Upper lobe of left lung (tissue), 6 donors: ENCODE measurements at regions not wholly inside any gene's neighbourhood (a gene's known extent, or its start where the extent isn't known, plus 50 kb on each side); places are given as distances from the start of the nearest gene placed in this dataset.
"Not testable (repeated sequence)": the region's sequence is repeated elsewhere in the genome, so short reads cannot be mapped to it uniquely, and the experiment has no call there.

Experiments used
- ATAC-seq, 2 donors: fragments of 200-7000 bp; cut with Tn5 transposase; one replicate each; pipeline ENCODE4 v1.9.1; 2022; ENCODE audit warnings: mild to moderate bottlenecking in 2 of 2, moderate library complexity in 2 of 2; ENCODE audit not compliant: low FRiP score in 2 of 2
- DNase-seq, 2 donors: peaks; one replicate each; pipeline ENCODE4 v3.0.0-alpha.2; 2019 to 2020
- H3K27ac ChIP-seq, 4 donors: fragments of 200-600 bp; sonication (generic); one replicate each; pipeline ENCODE4 v1.5.1; 2016 to 2019
- H3K27me3 ChIP-seq, 4 donors: fragments of 200-600 bp; sonication (generic); one replicate each; pipeline ENCODE4 v1.5.1; 2017 to 2019
- H3K36me3 ChIP-seq, 4 donors: fragments of 200-600 bp; sonication (generic); one replicate each; pipeline ENCODE4 v1.5.1; 2016 to 2019
- H3K4me1 ChIP-seq, 4 donors: fragments of 200-600 bp; sonication (generic); one replicate each; pipeline ENCODE4 v1.5.1; 2018 to 2019
- H3K4me3 ChIP-seq, 4 donors: fragments of 200-600 bp; sonication (generic); one replicate each; pipeline ENCODE4 v1.5.1; 2017 to 2019; ENCODE audit warnings: mild to moderate bottlenecking in 2 of 4, moderate library complexity in 1 of 4
- H3K9me3 ChIP-seq, 4 donors: fragments of 200-600 bp; sonication (generic); one replicate each; pipeline ENCODE4 v1.5.1; 2018 to 2019
- CTCF ChIP-seq, 6 experiments: fragments of 450-650 bp in 4 of 6; fragments of 200-600 bp in 2 of 6; sonication (generic) in 2 of 6; IDR thresholded peaks; one replicate each; pipeline ENCODE4 v1.5.1; 2016 to 2019; ENCODE audit warnings: antibody characterized with exemption in 6 of 6
- EP300 ChIP-seq, 4 donors: sonication (generic); formaldehyde crosslinking; IDR thresholded peaks; one replicate each; pipeline ENCODE4 v1.5.1; 2017; ENCODE audit warnings: antibody characterized with exemption in 4 of 4, control low read depth in 2 of 4
- POLR2A ChIP-seq, 4 donors: fragments of 450-650 bp; IDR thresholded peaks; one replicate each; pipeline ENCODE4 v1.5.1; 2016 to 2017; ENCODE audit warnings: antibody characterized with exemption in 4 of 4, mild to moderate bottlenecking in 2 of 4
- POLR2AphosphoS5 ChIP-seq, 2 donors: sonication (generic); formaldehyde crosslinking; IDR thresholded peaks; one replicate each; pipeline ENCODE4 v1.5.1; 2017; ENCODE audit warnings: antibody characterized with exemption in 2 of 2
- WGBS, 2 donors: methylation state at CpG; one replicate each; pipeline ENCODE4 v1.1.5; 2017 to 2018; 5-methylcytosine and 5-hydroxymethylcytosine counted together
- donor health status: DM: no; HTN: no; CAD: no; lungs with moderate emphysema.
- donor health status: DM: no; HTN: yes; CAD: no; lungs with severe emphysema.

GRCh38 chr11:21983431-21983830 lies 209.5 kb upstream of the ANO5 start:
- WGBS, 2 donors, result 82 to 86% methylated on average over 2 of the region's 2 CpGs
- Histone ChIP-seq H3K4me1 (no peaks in the 10 kb centered on the region), H3K4me3 (no peak overlapping the region), H3K36me3 (no peaks in the 10 kb centered on the region), H3K27me3 (no peaks in the 10 kb centered on the region), H3K27ac (no peak overlapping the region), H3K9me3 (no peaks in the 10 kb centered on the region)
- TF ChIP-seq CTCF (IDR thresholded peaks at IDR 0.05) (no peak), POLR2A (IDR thresholded peaks at IDR 0.05) (no peak), EP300 (IDR thresholded peaks at IDR 0.05) (no peak), POLR2AphosphoS5 (IDR thresholded peaks at IDR 0.05) (no peak)
- DNase-seq (no peak), ATAC-seq (no peak)

DNA sequence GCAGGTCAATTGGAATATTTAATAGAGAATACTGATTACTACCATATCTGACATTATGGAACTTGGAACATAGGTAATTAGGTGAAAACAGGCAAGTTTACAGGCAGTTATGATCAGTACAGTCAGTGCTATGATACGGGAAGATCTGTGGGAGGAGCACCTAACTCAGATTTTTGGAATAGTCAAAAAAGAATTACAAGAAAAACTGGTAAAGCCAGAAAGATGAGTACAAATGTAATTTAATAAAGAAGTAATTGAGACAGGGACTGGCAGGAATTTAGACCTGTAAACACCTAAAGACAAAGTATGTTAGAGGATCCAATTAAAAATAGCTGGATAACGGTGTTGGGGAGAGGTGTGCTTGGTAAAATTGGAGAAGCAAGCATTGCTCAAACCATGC lies 206.5 kb upstream of the ANO5 start:
- DNase-seq (no peak), ATAC-seq (no peak)
- TF ChIP-seq POLR2AphosphoS5 (IDR thresholded peaks at IDR 0.05) (no peak), POLR2A (IDR thresholded peaks at IDR 0.05) (no peak), EP300 (IDR thresholded peaks at IDR 0.05) (no peak), CTCF (IDR thresholded peaks at IDR 0.05) (no peak)
- Histone ChIP-seq H3K27ac (no peak overlapping the region), H3K27me3 (no peaks in the 10 kb centered on the region), H3K36me3 (no peaks in the 10 kb centered on the region), H3K4me1 (no peaks in the 10 kb centered on the region), H3K9me3 (no peaks in the 10 kb centered on the region), H3K4me3 (no peak overlapping the region)
- 77 to 80% methylated on average over 2 of the region's 2 CpGs for WGBS, 2 donors

DNA sequence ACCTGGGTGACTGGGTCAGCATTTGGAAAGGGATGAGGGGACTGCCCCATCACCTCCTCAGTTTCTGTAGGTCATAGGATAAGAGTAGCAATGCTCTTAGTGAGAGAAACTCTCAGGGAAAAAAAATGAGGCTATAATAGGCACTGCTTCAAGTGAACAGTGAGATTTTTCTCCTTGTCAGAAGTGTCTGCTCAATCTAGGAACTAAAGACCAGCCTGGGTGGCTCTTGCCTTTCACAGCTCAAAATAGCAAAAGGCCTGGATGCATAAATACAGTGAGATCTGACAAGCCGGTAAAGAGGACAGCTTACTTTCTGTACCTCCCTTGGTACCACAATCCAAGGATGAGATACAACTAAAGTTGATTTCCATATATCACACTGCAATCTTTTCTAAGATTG lies 205.6 kb upstream of the ANO5 start:
- H3K27ac ChIP-seq, result no peak overlapping the region
- no peak overlapping the region for H3K4me3 ChIP-seq
- no peak for ATAC-seq
- no peak for DNase-seq
- H3K27me3 ChIP-seq, result no peaks in the 10 kb centered on the region
- WGBS, 2 donors, result 79 to 94% methylated on average over 1 of the region's 1 CpG
- no peak for TF ChIP-seq EP300 (IDR thresholded peaks at IDR 0.05)
- TF ChIP-seq CTCF (IDR thresholded peaks at IDR 0.05), result no peak
- no peak for TF ChIP-seq POLR2A (IDR thresholded peaks at IDR 0.05)
- no peaks in the 10 kb centered on the region for H3K4me1 ChIP-seq
- H3K36me3 ChIP-seq, result no peaks in the 10 kb centered on the region
- no peaks in the 10 kb centered on the region for H3K9me3 ChIP-seq

- no peaks in the 10 kb centered on the region for H3K4me1 ChIP-seq
- no peaks in the 10 kb centered on the region for H3K36me3 ChIP-seq
- TF ChIP-seq CTCF (IDR thresholded peaks at IDR 0.05) (no peak), POLR2AphosphoS5 (IDR thresholded peaks at IDR 0.05) (no peak), EP300 (IDR thresholded peaks at IDR 0.05) (no peak), POLR2A (IDR thresholded peaks at IDR 0.05) (no peak)
- ATAC-seq (peak in 1 of 2 donors; percentile 44), DNase-seq (no peak)
- WGBS, 2 donors, result 27 to 63% methylated on average over 1 of the region's 1 CpG
- H3K27me3 ChIP-seq, result no peaks in the 10 kb centered on the region
- no peak overlapping the region for H3K27ac ChIP-seq
- no peaks in the 10 kb centered on the region for H3K9me3 ChIP-seq
- H3K4me3 ChIP-seq, result no peak overlapping the region
Measured at GRCh38 chr11:21988477-21988876, 204.4 kb upstream of the ANO5 start.

DNA sequence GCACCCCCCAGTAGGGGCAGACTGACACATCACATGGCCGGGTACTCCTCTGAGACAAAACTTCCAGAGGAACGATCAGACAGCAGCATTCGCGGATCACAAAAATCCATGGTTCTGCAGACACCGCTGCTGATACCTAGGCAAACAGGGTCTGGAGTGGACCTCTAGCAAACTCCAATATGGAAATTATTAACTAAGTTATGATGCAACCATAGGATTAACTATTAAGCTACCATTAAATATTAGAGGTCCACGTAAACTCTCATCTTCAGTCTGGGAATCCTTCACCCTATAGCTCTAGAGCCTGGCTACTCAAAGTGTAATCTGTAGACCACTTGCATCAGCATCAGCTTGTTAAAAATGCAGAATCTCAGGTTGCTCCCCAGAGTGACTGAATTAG lies 191.1 kb upstream of the ANO5 start:
- H3K9me3 ChIP-seq, H3K4me3 ChIP-seq, H3K27me3 ChIP-seq, DNase-seq, H3K4me1 ChIP-seq, H3K27ac ChIP-seq, H3K36me3 ChIP-seq, ATAC-seq: not testable (repeated sequence)
- WGBS, 2 donors, result 91 to 98% methylated on average over 6 of the region's 6 CpGs
